Caki2 (cell line): ENCODE measurements at regions not wholly inside any gene's neighbourhood (a gene's known extent, or its start where the extent isn't known, plus 50 kb on each side); places are given as distances from the start of the nearest gene placed in this dataset.

ENCODE experiments used
- DNase-seq: peaks from one replicate; pipeline ENCODE4 v3.0.0-alpha.2; 2015; ENCODE audit warnings: low read depth
- in situ Hi-C: cut with HindIII; loops from 2 replicates; pipeline ENCODE4 v1.10.0; 2016; ENCODE audit warnings: low sequenced_read_pairs, low pct_unique_long_range_greater_than_20kb, mixed read lengths

DNA sequence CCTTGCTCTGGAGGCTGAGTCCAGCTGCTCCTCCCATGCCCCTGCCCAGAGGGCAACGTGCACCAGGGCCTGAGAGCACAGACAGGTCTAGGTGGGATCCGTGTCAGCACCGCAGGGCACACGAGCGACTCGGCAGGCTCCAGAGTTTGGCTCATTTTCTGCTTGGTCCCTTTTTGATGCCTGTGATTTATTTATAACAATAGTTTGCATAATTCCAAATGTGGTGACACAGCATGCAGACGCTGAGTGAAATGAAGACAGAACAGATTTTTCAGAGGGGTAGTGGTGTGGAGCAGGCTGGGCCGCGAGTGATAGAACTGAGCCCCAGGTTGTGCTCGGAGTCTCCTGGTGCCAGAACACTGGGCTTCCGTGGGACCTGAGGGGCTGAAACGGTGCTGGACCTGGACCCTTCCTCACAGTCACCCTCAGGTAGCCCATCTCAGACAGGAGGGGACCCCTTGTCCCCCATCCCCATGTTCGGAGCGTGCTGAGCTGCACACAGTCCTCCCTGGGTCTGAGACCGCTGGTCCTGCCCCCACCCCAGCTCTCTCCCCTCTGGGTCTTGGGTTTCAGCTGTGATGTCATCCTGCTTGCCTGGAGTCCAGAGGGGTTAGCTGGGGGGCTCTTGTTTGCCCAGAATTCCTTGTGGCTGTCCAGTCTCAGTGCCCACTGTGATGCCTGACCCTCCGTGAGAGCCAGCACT, 95.9 kb downstream of the METRNL start:
- no peak for DNase-seq
- in situ Hi-C loops: no loop called here

DNA sequence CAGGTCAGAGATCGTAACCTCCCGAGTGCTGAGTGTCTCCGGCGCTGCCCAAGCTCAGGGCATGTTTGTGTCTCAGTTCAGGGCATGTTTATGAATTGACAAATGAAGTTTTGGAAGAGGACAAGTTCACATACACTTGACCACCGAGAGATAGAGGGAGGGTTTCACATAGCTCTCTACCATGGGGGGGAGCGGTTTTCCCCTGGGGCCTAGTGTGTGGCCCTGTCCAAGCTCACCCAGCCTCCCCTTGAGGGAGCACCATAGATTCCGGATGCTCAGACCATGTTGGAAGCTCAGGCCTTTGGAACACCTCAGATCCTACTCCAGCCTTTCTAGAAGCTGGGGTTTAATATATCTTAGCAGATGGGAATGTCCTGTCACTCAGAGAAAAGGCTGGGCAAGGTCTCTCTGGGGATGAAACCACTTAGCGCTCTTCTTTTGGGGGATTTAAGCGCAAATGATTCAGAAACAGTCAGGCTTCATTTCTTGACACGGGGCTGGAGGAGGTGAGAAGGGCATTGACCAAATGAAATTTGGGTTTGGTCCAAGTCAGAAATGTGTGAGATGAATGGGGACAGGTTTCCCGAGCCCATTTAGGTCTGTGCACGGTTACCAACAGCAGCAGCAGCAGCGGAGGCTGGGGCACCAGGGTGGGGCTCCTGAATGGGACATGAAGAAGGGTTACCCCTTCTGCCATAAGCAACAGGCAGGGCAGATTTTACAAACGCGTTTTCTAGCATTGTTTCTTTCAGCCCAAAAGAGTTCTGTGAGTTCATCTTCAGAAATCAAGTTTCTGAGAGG, 96.6 kb downstream of the METRNL start:
- no peak for DNase-seq
- in situ Hi-C loops: no loop called here

DNA sequence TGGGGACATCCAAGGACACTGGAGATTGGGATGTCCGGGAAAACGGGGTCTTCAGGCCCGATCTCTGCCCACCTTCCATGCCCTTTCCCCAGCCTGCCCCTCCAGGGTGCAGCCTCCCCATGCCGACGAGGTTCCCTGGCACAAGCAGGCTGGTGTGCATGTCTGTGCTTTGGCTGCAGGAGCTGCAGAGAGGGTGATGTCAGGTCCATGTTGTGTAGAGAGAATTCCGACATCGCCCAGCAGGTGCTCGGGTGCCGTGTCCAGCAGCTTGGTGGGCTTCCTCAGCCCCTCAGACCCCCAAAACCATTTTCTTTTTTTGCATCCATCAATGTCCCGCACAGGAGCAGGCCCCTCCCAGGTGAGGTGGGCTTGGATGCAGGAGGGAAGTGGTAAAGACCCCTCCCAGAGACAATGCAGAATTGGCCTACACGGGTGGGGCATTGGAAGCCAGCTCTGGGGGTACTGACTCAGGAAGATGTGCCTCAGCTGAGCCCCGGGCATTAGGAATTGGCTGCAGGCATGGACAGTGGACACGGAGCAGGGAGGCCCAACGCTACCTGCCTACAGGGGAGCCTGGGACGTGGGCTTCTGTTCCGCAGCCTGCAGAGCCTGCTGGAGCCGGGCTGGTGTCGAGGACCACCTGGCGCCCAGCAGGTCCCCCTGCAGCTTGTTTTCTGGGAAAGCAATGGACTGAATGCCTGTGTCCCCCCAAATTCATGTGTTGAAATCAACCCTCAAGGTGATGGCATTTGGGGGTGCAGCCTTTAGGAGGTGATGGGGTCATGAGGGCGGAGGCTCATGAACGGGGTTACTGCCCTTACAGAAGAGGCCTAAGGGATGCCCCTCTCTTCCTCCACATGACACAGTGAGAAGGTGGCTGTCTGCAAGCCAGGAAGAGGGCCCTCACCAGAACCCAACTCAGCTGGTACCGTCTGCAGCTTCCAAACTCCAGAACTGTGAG, 97.5 kb downstream of the METRNL start:
- in situ Hi-C loops: no loop called here
- no peak for DNase-seq

DNA sequence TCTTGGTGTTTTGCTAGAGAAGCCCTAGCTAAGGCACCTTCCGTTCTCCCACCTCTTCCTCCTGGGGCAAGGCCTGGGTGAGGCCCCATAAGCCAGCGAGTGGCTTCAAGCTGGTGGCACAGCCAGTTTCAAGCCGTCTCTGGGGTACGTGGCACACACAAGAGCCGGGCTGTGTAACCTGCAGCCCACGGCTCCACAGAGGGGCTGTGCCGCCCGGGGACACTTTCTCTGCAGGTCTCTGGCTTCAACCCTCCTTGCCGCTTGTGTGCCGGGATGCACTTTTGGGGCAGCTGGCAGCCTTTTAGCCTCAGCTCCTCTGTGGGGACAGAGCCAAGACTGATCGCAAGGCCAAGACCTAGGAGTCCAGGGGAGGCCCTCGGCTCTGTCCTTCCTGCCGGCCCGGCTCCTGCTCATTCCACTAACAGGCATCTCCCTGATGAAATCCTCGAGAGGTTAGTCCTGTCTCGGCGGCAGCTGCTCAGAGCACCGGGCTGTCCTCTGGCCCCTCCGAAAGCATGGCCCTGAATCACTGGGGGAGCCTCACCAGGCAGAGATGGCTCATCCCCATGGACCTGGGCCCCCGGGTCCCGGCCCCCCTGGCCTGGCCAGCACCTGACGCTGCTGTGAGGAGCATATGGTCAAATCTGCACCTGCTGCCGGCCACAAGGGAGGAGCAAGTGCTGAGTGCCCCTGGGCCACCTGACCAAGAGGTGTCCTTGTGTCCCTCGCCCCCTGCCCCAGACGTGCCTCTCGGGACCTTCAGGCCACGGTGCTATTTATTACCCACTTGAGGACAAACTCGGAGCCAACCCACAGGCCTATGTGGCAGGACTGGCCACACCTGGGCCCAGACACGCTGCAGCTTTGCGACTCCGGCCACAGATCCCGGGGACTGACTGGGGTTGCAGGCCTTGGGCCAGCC, 98.5 kb downstream of the METRNL start:
- in situ Hi-C loops: no loop called here
- DNase-seq: no peak

DNA sequence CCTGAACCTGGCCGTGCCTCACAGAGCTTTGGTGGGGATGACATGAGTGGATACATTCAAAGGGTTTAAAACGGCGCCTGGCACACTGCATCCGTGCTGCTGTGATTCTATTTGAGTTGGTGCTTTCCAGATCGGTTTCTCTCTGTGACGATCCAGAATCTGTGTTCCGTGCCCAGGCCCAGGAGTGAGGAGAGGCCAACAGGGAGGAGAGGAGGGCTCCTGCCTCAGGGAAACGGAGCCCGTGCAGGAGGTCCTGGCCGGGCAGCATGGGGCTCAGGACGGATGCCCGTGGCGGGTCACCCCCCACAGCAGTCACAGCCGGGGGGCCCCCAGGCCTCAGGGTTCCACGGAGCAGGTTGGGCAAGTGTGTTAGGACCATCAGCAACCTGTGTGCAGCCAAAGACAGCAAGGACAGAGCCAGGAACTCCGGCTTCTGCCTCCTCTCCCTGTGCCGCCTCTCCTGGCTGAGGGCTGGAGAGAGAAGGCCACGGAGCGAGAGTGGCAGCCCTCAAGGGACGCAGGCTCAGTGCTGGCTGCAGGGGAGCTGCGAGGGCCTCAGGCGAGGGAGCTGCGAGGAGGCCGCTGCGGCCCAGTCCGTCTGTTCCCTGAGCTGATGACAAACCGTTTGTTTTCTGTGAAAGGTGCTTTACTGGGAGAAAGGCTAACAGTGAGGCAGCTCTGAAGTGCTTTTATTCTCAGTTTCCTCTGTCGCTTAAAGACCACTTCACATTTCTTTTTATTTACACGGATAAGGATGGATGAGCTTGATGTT, 99.3 kb downstream of the METRNL start:
- in situ Hi-C loops: no loop called here
- no peak for DNase-seq

DNA sequence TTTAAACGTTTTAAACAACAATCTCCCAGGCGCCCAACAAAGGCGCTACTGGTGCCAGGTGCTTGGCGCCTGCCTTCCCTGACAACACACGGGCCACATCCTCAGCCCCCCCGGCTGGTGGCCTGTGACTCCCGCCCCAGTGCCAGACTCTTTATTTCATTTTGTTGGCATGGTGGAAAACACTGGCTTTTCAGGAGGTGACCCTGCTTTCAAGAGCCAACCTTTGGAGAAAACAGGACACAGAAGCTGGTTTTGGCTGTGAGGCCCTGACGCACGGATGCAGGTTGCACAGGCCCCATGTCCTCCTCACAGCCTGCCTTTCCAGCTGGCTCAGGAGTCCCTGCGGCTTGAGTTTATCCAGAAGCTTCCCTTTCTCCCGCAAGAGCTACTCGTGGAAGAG, 100.0 kb downstream of the METRNL start:
- DNase-seq: no peak
- in situ Hi-C loops: no loop called here

DNA sequence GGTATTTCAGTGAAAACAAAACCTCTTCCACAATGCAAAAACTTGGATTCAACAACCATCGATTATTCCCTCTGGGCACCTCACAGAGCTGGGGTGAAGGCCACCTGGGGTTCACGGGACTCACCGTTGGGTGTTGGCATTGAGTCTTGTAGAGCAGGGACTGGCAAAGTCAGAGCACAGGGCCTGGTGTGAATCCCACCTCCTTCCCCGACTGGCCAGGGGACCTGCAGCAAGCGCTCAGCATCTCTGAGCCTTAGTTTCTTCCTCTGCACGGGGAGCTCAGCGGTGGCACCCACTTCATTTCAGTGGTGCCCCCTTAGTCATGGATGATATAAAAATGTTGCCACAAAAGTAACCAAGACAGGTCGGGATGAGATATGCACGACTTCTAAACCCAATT, 100.4 kb downstream of the METRNL start:
- DNase-seq: no peak
- in situ Hi-C loops: no loop called here

DNA sequence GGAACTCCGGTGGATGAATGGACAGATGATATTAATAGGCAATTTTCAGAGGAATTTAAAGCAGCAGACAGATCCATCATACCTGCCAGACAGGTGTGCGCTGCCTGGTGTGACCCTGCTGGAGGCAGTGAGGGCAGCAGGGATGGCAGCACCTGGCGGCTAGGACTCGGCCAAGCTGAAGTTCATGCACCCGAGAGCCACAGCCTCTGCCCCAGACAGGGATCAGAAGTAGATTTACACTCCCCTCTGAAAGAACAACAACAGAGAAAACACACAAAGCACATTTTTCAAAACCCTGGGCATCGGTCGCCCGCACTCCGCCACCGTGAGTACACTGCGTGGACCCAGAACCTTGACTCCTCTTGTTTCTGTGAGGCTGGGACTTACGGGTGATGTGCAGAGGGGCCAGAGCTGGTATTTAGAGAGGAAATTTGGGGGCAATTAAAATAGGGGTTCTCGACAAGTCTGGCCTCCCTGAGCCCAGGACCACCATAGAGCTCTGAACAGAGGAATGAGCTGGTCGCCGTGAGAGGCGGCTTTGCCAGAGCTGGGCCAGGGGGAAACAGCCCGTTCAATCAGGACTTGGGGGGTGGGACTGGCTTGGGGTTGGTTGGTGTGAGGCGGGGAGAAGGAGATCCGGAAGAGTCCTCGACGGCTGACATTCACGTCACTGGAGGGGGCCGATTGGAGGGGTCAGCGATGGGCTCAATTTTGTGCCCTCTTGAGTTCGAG, 101.0 kb downstream of the METRNL start:
- DNase-seq: no peak
- in situ Hi-C loops: no loop called here

DNA sequence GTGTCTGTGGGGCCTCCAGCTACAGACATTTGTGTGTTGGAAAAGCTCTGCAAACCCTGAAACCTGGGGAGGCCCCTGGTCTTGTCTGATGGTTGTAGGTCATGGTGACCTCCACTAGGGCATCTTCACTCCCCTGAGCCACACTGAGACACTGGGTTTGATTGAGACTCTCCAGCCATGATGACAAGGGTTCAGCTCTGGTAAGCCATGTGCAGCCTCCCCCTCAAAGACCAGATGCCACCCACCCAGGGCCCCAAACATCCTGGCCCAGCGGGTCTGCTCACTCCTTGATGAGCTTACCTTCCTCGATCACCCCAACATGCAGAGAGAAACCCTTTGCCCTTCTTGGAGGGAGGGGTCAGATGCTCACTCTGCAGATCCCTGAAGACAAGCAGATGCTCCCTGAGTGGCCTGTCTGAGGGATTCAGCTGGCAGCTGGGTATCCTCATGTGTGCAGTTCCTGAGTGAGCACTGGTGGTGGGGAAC, 101.6 kb downstream of the METRNL start:
- in situ Hi-C loops: no loop called here
- no peak for DNase-seq

DNA sequence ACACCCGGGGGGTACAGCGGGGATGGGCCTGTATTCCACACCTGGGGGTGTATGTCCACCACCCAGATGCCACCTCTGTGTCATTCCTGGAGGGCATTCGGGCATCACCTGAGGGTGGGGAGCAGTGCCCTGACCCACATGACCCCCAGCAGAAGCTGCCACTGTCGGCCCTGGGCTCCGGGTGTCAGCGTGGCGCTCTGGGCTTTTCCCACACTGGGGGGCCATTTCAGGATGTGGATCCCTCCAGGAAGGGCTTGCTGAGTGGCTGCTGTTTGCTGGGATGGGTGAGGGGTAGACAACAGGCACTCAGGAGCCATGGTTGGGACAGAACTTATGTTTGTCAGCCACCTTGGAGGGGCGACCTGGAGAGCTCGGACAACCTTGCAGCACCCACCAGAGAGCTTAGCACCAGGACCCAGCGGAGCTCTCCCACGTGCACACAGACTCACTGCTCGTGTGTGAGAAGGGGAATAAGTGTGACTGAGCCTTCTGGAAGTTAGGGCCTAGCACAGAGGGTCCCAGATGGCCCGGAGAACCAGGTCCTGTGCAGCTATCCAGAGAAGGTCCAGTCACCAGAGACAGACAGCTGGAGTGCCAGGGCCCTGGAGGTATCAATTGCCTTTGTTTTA, 102.7 kb downstream of the METRNL start:
- in situ Hi-C loops: no loop called here
- no peak for DNase-seq

DNA sequence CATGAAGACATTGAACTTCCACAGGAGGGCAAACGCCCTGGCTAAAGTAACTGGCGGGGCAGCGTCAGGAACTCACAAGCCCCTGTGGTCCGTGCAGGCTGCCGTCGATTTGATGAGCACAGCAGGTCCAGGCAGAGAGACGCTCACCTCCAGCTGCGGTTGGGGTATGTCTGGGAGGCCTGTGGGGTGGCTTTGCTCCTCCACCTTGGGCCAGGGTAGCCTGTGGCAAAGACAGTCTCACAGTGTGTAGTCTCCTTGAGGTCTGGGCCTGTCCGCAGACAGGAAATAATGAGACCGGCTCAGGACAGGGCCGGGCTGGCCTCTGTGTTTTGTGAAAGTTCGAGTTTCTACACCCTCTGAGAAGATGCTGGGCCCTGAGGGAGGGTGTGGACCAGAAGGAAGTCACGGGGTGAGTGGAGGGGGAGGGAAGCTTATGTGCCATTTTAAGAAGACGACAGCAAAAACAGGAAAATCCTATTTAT, 103.3 kb downstream of the METRNL start:
- DNase-seq: no peak
- in situ Hi-C loops: no loop called here

DNA sequence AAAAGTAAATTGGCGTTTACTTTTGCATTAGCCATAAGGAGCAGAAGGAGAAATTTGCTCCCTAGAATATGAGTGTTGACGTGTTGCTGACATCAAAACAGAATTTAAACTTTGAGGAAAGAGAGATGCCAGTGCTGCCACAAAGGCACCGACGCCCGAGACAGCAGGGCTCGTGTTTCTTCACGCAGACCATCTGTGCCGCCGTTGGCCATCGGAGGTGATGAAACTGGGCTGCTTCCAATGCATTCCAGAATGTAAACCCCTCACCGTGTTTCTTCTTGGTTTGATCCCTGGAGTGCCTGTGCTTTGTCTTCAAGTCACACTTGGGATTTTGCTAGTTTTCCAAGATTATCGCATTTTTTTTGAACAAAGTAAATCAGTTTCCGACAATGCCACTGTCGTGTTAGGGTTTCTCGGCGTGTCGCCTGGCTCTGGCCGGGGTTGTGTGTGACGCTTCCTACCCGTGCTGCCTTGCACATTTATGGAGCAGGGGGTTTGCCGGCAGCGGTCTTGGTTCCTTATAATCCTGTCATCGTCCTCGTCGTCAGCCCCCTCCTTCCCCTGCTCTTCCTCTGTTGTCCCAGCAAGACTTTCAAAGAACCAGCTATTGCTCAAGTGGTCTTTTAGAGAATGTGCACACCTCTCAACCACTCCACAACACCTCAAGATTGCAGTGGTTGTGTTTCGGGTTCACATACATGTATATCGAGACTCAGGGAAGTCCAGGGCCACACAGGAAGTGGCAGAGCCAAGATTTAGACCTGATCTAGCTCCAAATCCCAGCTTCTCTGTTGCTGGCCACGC, 103.9 kb downstream of the METRNL start:
- in situ Hi-C loops: no loop called here
- no peak for DNase-seq

DNA sequence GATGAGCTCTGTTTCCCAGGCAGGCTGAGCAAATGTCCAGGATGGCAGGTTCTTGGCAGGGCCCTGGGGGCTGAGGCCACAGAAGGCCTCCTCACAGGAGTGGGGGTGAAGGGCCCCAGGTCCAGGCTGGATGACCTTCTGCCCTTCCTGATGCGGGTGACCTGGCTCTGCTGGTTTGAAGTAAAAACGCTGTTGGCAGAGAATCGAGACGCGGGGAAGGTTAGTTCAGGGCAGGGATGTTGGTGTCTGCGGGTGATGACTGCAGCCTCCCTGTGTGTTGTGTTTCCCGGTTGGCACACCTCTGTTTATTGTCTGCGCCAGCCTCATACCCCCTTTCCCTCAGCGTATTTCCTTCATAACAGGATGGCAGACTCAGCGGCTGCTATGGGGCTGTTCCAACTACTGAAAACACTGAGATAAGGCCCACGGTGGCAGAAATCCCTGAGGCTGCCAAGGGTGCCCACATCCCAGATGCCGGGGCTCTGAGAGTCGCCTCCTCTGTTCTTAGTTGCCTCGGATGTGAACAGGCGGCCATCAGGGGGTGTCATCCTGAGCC, 104.6 kb downstream of the METRNL start:
- in situ Hi-C loops: no loop called here
- no peak for DNase-seq

DNA sequence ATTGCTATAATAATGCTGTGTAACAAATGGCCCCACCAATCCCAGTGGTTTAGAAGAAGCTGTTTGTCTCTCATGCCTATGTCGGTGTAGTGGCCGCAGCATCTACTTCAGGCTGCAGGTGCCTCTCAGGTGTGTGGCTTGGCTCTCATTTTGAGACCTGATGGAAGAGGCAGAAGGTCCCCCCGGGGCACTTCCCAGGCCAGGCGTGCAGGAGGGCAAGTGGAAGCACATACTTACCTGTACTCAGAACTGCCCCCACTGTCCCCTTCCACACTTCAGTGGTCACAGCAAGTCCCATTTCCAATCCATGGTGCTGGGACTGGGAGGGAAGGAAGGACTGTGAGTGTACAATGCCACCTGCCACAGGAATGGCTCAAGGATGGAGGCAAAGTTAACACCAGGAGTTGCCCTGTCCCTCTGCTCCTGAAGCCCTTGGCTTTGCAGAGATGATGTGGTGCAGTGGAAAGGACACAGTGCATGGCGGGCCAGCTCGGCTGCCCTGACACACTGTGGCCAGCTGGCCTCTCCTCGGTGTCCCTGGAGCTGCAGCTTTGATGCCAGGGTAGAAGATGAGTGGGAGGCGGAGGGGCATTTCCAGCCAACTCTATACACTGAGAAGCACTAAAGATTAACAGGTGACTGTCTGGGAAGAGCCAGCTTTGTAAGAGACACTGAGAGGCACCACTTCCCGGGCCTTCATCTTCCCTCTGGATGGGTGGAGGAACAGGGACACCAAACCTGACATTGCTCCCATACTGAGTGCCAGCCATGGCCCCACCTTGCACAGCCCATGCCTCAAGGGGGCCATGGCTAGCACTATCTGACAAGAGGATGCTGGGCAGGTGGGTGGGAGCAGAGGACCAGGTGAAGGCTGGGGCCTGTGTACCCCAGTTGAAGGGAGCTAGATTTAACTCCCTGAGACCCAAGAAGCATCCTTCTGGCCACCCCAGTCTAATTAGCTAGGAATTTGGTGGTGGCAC, 105.9 kb downstream of the METRNL start:
- no peak for DNase-seq

More for the DNA sequence above, 105.9 kb downstream of the METRNL start:
- in situ Hi-C loops: no loop called here
